Prostate gland (tissue), 2 donors: ENCODE measurements at regions not wholly inside any gene's neighbourhood (a gene's known extent, or its start where the extent isn't known, plus 50 kb on each side); places are given as distances from the start of the nearest gene placed in this dataset.

Source experiments
- DNase-seq: peaks from one replicate; pipeline ENCODE4 v3.0.0-alpha.2; 2019; ENCODE audit warnings: low spot score
- H3K27ac ChIP-seq, 2 donors: fragments of 200-600 bp; sonication (generic); 2 replicates each; pipeline ENCODE4 v1.5.1; 2017 to 2019
- H3K27me3 ChIP-seq: fragments of 200-600 bp; sonication (generic); replicated peaks from 2 replicates; pipeline ENCODE4 v1.5.1; 2019; ENCODE audit not compliant: insufficient read depth
- H3K36me3 ChIP-seq, 2 donors: fragments of 200-600 bp; sonication (generic); 1 replicate in 1 of 2; 2 replicates in 1 of 2; pipeline versions ENCODE4 v1.5.1 to v1.8.1; 2017 to 2019
- H3K4me1 ChIP-seq: fragments of 200-600 bp; sonication (generic); replicated peaks from 2 replicates; pipeline ENCODE4 v1.5.1; 2019
- H3K4me3 ChIP-seq, 2 donors: fragments of 200-600 bp; sonication (generic); 2 replicates each; pipeline ENCODE4 v1.5.1; 2017 to 2019
- H3K9me3 ChIP-seq: fragments of 200-600 bp; sonication (generic); 2 replicates; pipeline ENCODE4 v1.5.1; 2017
- CTCF ChIP-seq, 4 experiments: fragments of 200-600 bp in 2 of 4; fragments of 450-650 bp in 2 of 4; sonication (generic) in 2 of 4; IDR thresholded peaks; 1 replicate in 3 of 4; 2 replicates in 1 of 4; pipeline ENCODE4 v1.5.1; 2016 to 2019; ENCODE audit warnings: antibody characterized with exemption in 4 of 4, mild to moderate bottlenecking in 2 of 4, moderate library complexity in 2 of 4
- POLR2A ChIP-seq: fragments of 450-650 bp; IDR thresholded peaks from one replicate; pipeline ENCODE4 v1.6.1; 2016; ENCODE audit warnings: antibody characterized with exemption, mild to moderate bottlenecking
- POLR2AphosphoS5 ChIP-seq: sonication (generic); formaldehyde crosslinking; IDR thresholded peaks from one replicate; pipeline ENCODE4 v1.6.1; 2017; ENCODE audit warnings: antibody characterized with exemption
- WGBS: methylation state at CpG from one replicate; pipeline ENCODE4 v1.1.5; 2018; 5-methylcytosine and 5-hydroxymethylcytosine counted together
- intact Hi-C: fragments of 100-400 bp; cut with DNase I; formaldehyde crosslinking; loops from one replicate; pipeline ENCODE4 v1.14.2; 2022

GRCh38 chr7:17674943-17675608, 265.2 kb downstream of the SNX13 start:
- no peak overlapping the region for H3K4me3 ChIP-seq
- H3K36me3 ChIP-seq = no peaks in the 10 kb centered on the region
- peak overlapping the region; percentile 1 to 50 for H3K27ac ChIP-seq
- TF ChIP-seq POLR2AphosphoS5 = no peak
- no peak for TF ChIP-seq CTCF (IDR thresholded peaks at IDR 0.05)
- no peak for TF ChIP-seq POLR2A
- H3K27me3 ChIP-seq = no peaks in the 10 kb centered on the region
- H3K9me3 ChIP-seq = no peaks in the 10 kb centered on the region
- no peak for DNase-seq
- H3K4me1 ChIP-seq = no peaks in the 10 kb centered on the region
- WGBS = 48% methylated on average over 5 of the region's 5 CpGs
- intact Hi-C loops = loop anchor here (10.0 kb wide), 1 partner anchor 690 kb away; no protein-coding TSS in a partner anchor

GRCh38 chr7:17677408-17677807, 262.9 kb downstream of the SNX13 start:
- intact Hi-C loops = loop anchor here (10.0 kb wide), 1 partner anchor 693 kb away; no protein-coding TSS in a partner anchor
- DNase-seq = no peak
- no peaks in the 10 kb centered on the region for H3K9me3 ChIP-seq
- no peaks in the 10 kb centered on the region for H3K27me3 ChIP-seq
- 85% methylated on average over 2 of the region's 2 CpGs for WGBS
- no peaks in the 10 kb centered on the region for H3K36me3 ChIP-seq
- H3K4me1 ChIP-seq = no peaks in the 10 kb centered on the region
- TF ChIP-seq POLR2AphosphoS5 (no peak), CTCF (IDR thresholded peaks at IDR 0.05) (no peak), POLR2A (no peak)
- no peak overlapping the region for H3K27ac ChIP-seq
- no peak overlapping the region for H3K4me3 ChIP-seq

GRCh38 chr7:17678896-17679295, 261.4 kb downstream of the SNX13 start:
- H3K36me3 ChIP-seq = no peaks in the 10 kb centered on the region
- intact Hi-C loops = loop anchor here (10.0 kb wide), 1 partner anchor 694 kb away; no protein-coding TSS in a partner anchor

GRCh38 chr7:17679458-17679857, 260.8 kb downstream of the SNX13 start:
- Histone ChIP-seq H3K9me3 (no peaks in the 10 kb centered on the region), H3K4me3 (no peak overlapping the region), H3K27ac (no peak overlapping the region), H3K27me3 (no peaks in the 10 kb centered on the region), H3K36me3 (no peaks in the 10 kb centered on the region), H3K4me1 (no peaks in the 10 kb centered on the region)
- intact Hi-C loops = loop anchor here (10.0 kb wide), 1 partner anchor 695 kb away; no protein-coding TSS in a partner anchor
- peak; percentile 32 for TF ChIP-seq POLR2AphosphoS5
- TF ChIP-seq CTCF (IDR thresholded peaks at IDR 0.05) = no peak
- no peak for TF ChIP-seq POLR2A
- no peak for DNase-seq
- 65% methylated on average over 4 of the region's 4 CpGs for WGBS

More at GRCh38 chr7:17678896-17679295, 261.4 kb downstream of the SNX13 start:
- Histone ChIP-seq H3K4me1 (no peaks in the 10 kb centered on the region), H3K4me3 (no peak overlapping the region), H3K9me3 (no peaks in the 10 kb centered on the region), H3K27me3 (no peaks in the 10 kb centered on the region), H3K27ac (peak overlapping the region in 1 of 2 donors; percentile 6)
- DNase-seq = no peak
- TF ChIP-seq POLR2AphosphoS5 (no peak), CTCF (IDR thresholded peaks at IDR 0.05) (no peak), POLR2A (no peak)
- 100% methylated on average over 2 of the region's 2 CpGs for WGBS

GRCh38 chr7:17680026-17680425, 260.3 kb downstream of the SNX13 start:
- Histone ChIP-seq H3K36me3 (no peaks in the 10 kb centered on the region), H3K4me1 (no peaks in the 10 kb centered on the region), H3K4me3 (no peak overlapping the region), H3K9me3 (no peaks in the 10 kb centered on the region), H3K27ac (no peak overlapping the region), H3K27me3 (no peaks in the 10 kb centered on the region)
- no peak for DNase-seq
- intact Hi-C loops = loop anchor here (5.0 kb wide), 1 partner anchor 1987 kb away; no protein-coding TSS in a partner anchor
- TF ChIP-seq POLR2A = no peak
- no peak for TF ChIP-seq POLR2AphosphoS5
- no peak for TF ChIP-seq CTCF (IDR thresholded peaks at IDR 0.05)
- WGBS = 43% methylated on average over 6 of the region's 6 CpGs
